Fibroblast of lung (primary cell): ENCODE measurements at regions not wholly inside any gene's neighbourhood (a gene's known extent, or its start where the extent isn't known, plus 50 kb on each side); places are given as distances from the start of the nearest gene placed in this dataset.

Source experiments
- CTCF ChIP-seq, 2 donors: IDR thresholded peaks in 1 of 2; conservative IDR thresholded peaks in 1 of 2; 1 replicate in 1 of 2; 2 replicates in 1 of 2; pipeline ENCODE4 v1.5.1; 2011 to 2012; ENCODE audit warnings: low read length in 2 of 2, control low read depth in 1 of 2, inconsistent platforms in 1 of 2, low read depth in 1 of 2, mild to moderate bottlenecking in 1 of 2
- EZH2 ChIP-seq: IDR thresholded peaks from 2 replicates; pipeline ENCODE4 v1.5.1; 2012; ENCODE audit warnings: low read length, control low read depth, mild to moderate bottlenecking; ENCODE audit errors: missing control alignments

GRCh38 chr13:62003452-62003851 lies 587.8 kb upstream of the PCDH20 start:
- no peak for TF ChIP-seq CTCF (conservative IDR thresholded peaks at IDR 0.05 in 1 of 2, IDR thresholded peaks at IDR 0.05 in 1 of 2; ENCODE audit: low read depth in 1 of 2, low read length in 2 of 2)
- no peak for TF ChIP-seq EZH2
